ENCODE measurements at regions not wholly inside any gene's neighbourhood (a gene's known extent, or its start where the extent isn't known, plus 50 kb on each side); places are given as distances from the start of the nearest gene placed in this dataset.

- no peak for TF ChIP-seq CTCF (conservative IDR thresholded peaks at IDR 0.05)
- no peak overlapping the region for H2AFZ ChIP-seq (ENCODE audit: low read length)
Observed at GRCh38 chr4:31617667-31618066, 897.5 kb downstream of the PCDH7 start.

More at GRCh38 chr4:31617667-31618066, 897.5 kb downstream of the PCDH7 start:
- Histone ChIP-seq H4K91ac (ENCODE audit: insufficient read length, low read depth, low read length) (no peak overlapping the region), H3K56ac (ENCODE audit: insufficient read length, low read depth, low read length) (no peak overlapping the region), H3K79me1 (ENCODE audit: insufficient read depth, low read depth, low read length, poor library complexity, severe bottlenecking) (no peaks in the 10 kb centered on the region), H3K4ac (ENCODE audit: low read depth, low read length) (no peak overlapping the region), H3K27me3 (ENCODE audit: insufficient read depth, low read length) (no peaks in the 10 kb centered on the region), H3K14ac (ENCODE audit: insufficient read depth, low read length) (no peak overlapping the region), H3K4me1 (ENCODE audit: insufficient read depth, low read length) (no peaks in the 10 kb centered on the region), H2AK5ac (ENCODE audit: insufficient read length, low read length) (no peak overlapping the region), H3K23ac (ENCODE audit: insufficient read length, low read depth, low read length) (no peak overlapping the region), H2BK12ac (ENCODE audit: insufficient read length, low read depth, low read length) (no peak overlapping the region), H2BK15ac (ENCODE audit: low read depth, low read length) (no peak overlapping the region), H3K4me2 (ENCODE audit: insufficient read depth, insufficient read length, low read length) (no peak overlapping the region), H2BK20ac (ENCODE audit: low read depth, low read length, poor library complexity, severe bottlenecking) (no peak overlapping the region), H3K27ac (ENCODE audit: insufficient read length, low read depth, low read length) (no peak overlapping the region), H4K5ac (ENCODE audit: insufficient read length, low read depth, low read length) (no peak overlapping the region), H3K23me2 (ENCODE audit: insufficient read length, low read depth, low read length, poor library complexity, severe bottlenecking) (no peaks in the 10 kb centered on the region), H2BK120ac (ENCODE audit: low read depth, low read length, poor library complexity, severe bottlenecking) (no peak overlapping the region), H4K20me1 (ENCODE audit: control insufficient read depth, insufficient read depth, insufficient read length) (no peaks in the 10 kb centered on the region), H3K79me2 (ENCODE audit: insufficient read depth, low read length) (no peaks in the 10 kb centered on the region), H2BK5ac (ENCODE audit: insufficient read length, low read length) (no peak overlapping the region), H3K9ac (ENCODE audit: extremely low read depth, insufficient read length, low read length) (no peak overlapping the region), H4K8ac (replicated peaks; ENCODE audit: insufficient read length, low read depth, low read length) (no peak overlapping the region), H3T11ph (ENCODE audit: low read length) (no peak overlapping the region), H3K18ac (ENCODE audit: insufficient read length, low read depth, low read length) (no peak overlapping the region), H3K9me3 (ENCODE audit: control insufficient read depth, low read depth, low read length) (no peaks in the 10 kb centered on the region)
- Mint-ChIP-seq H3K4me1 (peaks cover 3 to 6% of the 10 kb centered on the region in 2 experiments; a peak in 3 of 4 replicates), H3K27me3 (ENCODE audit: low read depth) (no peaks in the 10 kb centered on the region), H3K4me3 (no peak overlapping the region), H3K9me3 (no peaks in the 10 kb centered on the region; a peak in 1 of 5 replicates), H3K36me3 (ENCODE audit: insufficient read depth in 1 of 3, low read depth in 3 of 3) (no peaks in the 10 kb centered on the region; a peak in 2 of 7 replicates), H3K27ac (no peak overlapping the region)
- no peak for DNase-seq
- WGBS (ENCODE audit: extremely low coverage, insufficient read length, low lambda C conversion rate) = no CpG with 5 or more reads among the region's 1 CpG

Data from H9 (cell line).